Tibial nerve (tissue), 4 donors: ENCODE measurements at regions not wholly inside any gene's neighbourhood (a gene's known extent, or its start where the extent isn't known, plus 50 kb on each side); places are given as distances from the start of the nearest gene placed in this dataset.

Experiments used
- DNase-seq, 2 donors: peaks; one replicate each; pipeline ENCODE4 v3.0.0-alpha.2; 2019; ENCODE audit warnings: low spot score in 2 of 2
- H3K27ac ChIP-seq, 4 donors: fragments of 200-600 bp; sonication (generic) in 3 of 4; one replicate each; pipeline ENCODE4 v1.5.1; 2017 to 2019; ENCODE audit warnings: mild to moderate bottlenecking in 1 of 4
- H3K27me3 ChIP-seq, 2 donors: fragments of 200-600 bp; sonication (generic) in 1 of 2; one replicate each; pipeline versions ENCODE4 v1.5.1 to v1.6.0; 2017 to 2019
- H3K36me3 ChIP-seq, 3 donors: fragments of 200-600 bp; sonication (generic); one replicate each; pipeline ENCODE4 v1.5.1; 2018 to 2019
- H3K4me1 ChIP-seq, 4 donors: fragments of 200-600 bp; sonication (generic) in 3 of 4; one replicate each; pipeline ENCODE4 v1.5.1; 2017 to 2019
- H3K4me3 ChIP-seq, 4 donors: fragments of 200-600 bp; sonication (generic) in 3 of 4; one replicate each; pipeline ENCODE4 v1.5.1; 2017 to 2019; ENCODE audit warnings: mild to moderate bottlenecking in 1 of 4, moderate library complexity in 1 of 4
- H3K9me3 ChIP-seq, 4 donors: fragments of 200-600 bp; sonication (generic) in 3 of 4; one replicate each; pipeline ENCODE4 v1.5.1; 2017 to 2019
- EP300 ChIP-seq, 2 donors: sonication (generic); formaldehyde crosslinking; IDR thresholded peaks; one replicate each; pipeline ENCODE4 v1.6.1; 2017; ENCODE audit warnings: antibody characterized with exemption in 2 of 2, mild to moderate bottlenecking in 1 of 2
- POLR2A ChIP-seq, 2 donors: fragments of 450-650 bp; IDR thresholded peaks; one replicate each; pipeline ENCODE4 v1.6.1; 2017; ENCODE audit warnings: antibody characterized with exemption in 2 of 2, mild to moderate bottlenecking in 2 of 2, moderate library complexity in 2 of 2
- WGBS, 2 donors: methylation state at CpG; one replicate each; pipeline ENCODE4 v1.1.5; 2018; 5-methylcytosine and 5-hydroxymethylcytosine counted together
- TF ChIP-seq, protein P1 (sequence below), 5 experiments: fragments of 200-600 bp in 3 of 5; fragments of 450-650 bp in 2 of 5; sonication (generic) in 3 of 5; IDR thresholded peaks; one replicate each; pipeline ENCODE4 v1.5.1; 2016 to 2019; ENCODE audit warnings: antibody characterized with exemption in 5 of 5, mild to moderate bottlenecking in 3 of 5, moderate library complexity in 2 of 5

DNA sequence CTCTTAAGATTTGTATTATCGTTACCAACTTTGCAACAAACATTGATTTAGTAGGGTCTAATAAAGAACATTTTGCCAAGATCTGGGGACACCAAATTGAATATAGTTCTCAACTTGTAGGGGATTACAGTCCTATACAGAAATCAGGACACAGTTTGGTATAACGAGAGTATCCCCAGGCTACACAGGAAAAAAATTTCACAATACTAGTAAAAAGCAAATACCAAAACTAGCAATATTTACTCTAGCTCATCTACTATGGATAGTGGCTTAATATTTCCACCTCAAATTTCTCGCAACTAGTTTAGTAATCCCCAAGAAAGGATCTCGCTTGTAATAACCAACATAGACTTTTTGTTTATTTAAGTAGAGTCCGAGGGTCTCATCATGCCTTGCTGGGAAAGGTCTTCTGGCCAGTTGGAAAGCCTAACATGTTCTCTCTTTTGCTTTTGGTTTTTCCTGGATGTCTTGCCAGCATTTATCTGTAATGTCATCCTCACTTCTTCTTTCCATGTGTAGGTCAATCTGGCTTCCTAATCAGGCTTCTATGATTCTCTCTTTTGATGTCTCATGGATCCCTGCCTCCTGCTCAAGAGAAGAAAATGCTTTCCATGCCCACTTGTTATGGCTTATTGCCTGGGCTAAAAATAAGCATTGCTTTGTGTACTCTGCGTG, 104.7 kb upstream of the KCNK2 start:
- Histone ChIP-seq H3K4me3 (no peak overlapping the region), H3K27ac (peak overlapping the region in 1 of 4 donors; percentile 26), H3K4me1 (no peaks in the 10 kb centered on the region), H3K36me3 (no peaks in the 10 kb centered on the region), H3K27me3 (no peaks in the 10 kb centered on the region), H3K9me3 (no peaks in the 10 kb centered on the region)
- TF ChIP-seq, protein P1, sequence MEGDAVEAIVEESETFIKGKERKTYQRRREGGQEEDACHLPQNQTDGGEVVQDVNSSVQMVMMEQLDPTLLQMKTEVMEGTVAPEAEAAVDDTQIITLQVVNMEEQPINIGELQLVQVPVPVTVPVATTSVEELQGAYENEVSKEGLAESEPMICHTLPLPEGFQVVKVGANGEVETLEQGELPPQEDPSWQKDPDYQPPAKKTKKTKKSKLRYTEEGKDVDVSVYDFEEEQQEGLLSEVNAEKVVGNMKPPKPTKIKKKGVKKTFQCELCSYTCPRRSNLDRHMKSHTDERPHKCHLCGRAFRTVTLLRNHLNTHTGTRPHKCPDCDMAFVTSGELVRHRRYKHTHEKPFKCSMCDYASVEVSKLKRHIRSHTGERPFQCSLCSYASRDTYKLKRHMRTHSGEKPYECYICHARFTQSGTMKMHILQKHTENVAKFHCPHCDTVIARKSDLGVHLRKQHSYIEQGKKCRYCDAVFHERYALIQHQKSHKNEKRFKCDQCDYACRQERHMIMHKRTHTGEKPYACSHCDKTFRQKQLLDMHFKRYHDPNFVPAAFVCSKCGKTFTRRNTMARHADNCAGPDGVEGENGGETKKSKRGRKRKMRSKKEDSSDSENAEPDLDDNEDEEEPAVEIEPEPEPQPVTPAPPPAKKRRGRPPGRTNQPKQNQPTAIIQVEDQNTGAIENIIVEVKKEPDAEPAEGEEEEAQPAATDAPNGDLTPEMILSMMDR (IDR thresholded peaks at IDR 0.05), result no peak
- TF ChIP-seq POLR2A (IDR thresholded peaks at IDR 0.05) (no peak), EP300 (IDR thresholded peaks at IDR 0.05) (no peak)
- no peak for DNase-seq
- 50 to 56% methylated on average over 6 of the region's 6 CpGs for WGBS, 2 donors

DNA sequence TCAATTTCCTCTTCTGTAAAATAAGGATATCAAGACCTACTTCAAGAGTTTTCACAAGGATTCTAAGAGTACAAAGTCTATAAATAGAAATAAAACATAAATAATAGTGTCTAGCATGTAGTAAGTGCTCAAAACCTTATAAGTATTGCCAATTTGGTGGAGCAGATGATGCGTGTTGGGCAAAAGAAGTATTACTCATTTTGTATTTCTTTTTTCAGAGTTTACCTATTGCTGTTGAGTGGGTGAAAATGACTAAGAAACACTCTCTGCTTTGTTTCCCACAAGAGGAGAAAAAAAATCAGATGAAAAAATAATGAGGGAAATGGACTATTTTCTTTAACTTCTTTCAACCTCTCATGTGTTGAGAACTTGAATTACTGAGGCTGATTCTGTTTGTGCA, 103.3 kb upstream of the KCNK2 start:
- TF ChIP-seq POLR2A (IDR thresholded peaks at IDR 0.05) (no peak), EP300 (IDR thresholded peaks at IDR 0.05) (no peak)
- TF ChIP-seq, protein P1 (IDR thresholded peaks at IDR 0.05), result no peak
- Histone ChIP-seq H3K27me3 (no peaks in the 10 kb centered on the region), H3K36me3 (no peaks in the 10 kb centered on the region), H3K4me1 (no peaks in the 10 kb centered on the region), H3K9me3 (peaks cover 0 to under 1% (median 0%) of the 10 kb centered on the region in 4 donors), H3K27ac (no peak overlapping the region), H3K4me3 (no peak overlapping the region)
- DNase-seq, result no peak
- WGBS, 2 donors, result 83 to 87% methylated on average over 1 of the region's 1 CpG

DNA sequence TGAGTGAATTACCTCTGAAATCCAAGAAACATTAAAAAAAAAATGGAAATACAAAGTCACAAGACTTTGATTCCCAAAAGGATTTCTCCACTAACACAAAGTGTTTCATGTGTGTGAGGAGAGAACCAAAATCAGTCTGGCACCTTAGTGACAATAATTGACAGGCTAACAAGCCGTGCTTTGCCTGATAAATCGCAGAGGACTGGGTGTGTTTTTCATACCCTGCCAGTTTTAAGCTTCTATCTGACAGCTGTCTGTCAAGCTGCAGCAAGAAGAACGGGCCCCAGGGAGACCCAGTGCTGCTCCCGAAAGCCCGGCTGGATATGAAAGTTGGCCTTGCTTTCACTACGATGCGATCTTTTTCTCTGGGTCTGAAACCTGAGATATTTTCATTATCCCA, 101.6 kb upstream of the KCNK2 start:
- Histone ChIP-seq H3K4me3 (no peak overlapping the region), H3K4me1 (no peaks in the 10 kb centered on the region), H3K9me3 (peaks cover 0 to 14% (median 0%) of the 10 kb centered on the region in 4 donors), H3K27ac (no peak overlapping the region), H3K36me3 (no peaks in the 10 kb centered on the region), H3K27me3 (no peaks in the 10 kb centered on the region)
- no peak for TF ChIP-seq POLR2A (IDR thresholded peaks at IDR 0.05)
- TF ChIP-seq, protein P1 (IDR thresholded peaks at IDR 0.05), result no peak
- TF ChIP-seq EP300 (IDR thresholded peaks at IDR 0.05), result no peak
- WGBS, 2 donors, result 85 to 87% methylated on average over 7 of the region's 7 CpGs
- no peak for DNase-seq

DNA sequence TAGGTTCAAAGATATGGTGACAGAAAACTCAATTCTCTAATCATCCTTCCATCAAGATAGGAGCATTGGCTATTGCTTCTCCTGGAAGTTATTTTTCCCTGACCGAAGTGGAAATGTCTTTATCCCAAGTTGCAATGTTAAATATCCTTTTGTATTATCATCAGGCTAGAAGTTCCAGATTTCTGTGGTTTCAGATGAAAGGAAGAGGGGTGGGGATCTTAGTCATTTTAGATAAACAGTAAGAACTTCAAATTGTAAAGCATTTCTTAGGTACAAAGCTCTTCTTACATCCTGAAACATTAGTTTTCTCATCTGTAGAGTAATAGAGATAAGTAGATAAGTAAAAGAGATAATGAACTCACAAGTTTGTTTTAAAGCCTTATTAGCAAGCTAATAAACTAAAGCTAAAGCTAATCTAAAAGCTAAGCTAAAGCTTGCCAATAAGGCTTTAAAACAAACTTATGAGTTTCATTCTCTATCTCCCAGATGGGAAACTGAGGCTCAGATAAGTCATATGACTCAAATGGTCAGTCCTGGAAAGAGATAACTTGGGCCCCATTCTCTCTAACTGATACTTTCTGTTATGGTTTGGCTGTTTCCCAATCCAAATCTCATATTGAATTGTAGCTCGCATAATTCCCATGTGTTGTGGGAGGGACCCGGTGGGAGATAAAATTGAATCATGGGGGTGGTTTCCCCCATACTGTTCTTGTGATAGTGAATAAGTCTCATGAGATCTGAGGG, 99.2 kb upstream of the KCNK2 start:
- Histone ChIP-seq H3K4me1 (no peaks in the 10 kb centered on the region), H3K9me3 (peaks cover 0 to 14% (median 0%) of the 10 kb centered on the region in 4 donors), H3K27me3 (no peaks in the 10 kb centered on the region), H3K4me3 (no peak overlapping the region), H3K36me3 (no peaks in the 10 kb centered on the region), H3K27ac (no peak overlapping the region)
- TF ChIP-seq EP300 (IDR thresholded peaks at IDR 0.05) (no peak), POLR2A (IDR thresholded peaks at IDR 0.05) (no peak)
- TF ChIP-seq, protein P1 (IDR thresholded peaks at IDR 0.05), result no peak
- WGBS, 2 donors, result 75% methylated on average over 3 of the region's 3 CpGs
- no peak for DNase-seq

DNA sequence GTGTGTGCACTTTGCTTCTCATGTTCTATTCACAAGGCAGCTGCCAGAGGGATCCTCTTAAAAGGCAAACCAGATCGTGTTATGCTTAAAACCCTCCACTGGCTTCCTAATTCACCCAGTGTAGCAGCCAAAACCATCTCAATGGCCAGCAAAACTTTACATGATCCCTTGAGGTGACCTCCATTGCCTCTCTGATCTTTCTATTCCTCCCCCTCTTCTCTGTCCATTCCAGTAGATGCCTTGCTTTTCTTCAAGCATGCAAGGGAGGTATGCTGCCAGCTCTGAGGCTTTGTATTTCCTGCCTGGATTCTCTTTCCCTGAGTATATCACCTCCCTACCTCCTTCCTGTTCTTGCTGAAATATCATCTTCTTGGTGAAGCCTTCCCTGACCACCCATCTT, 93.2 kb upstream of the KCNK2 start:
- 50 to 61% methylated on average over 1 of the region's 1 CpG for WGBS, 2 donors
- no peak overlapping the region for H3K4me3 ChIP-seq
- H3K4me1 ChIP-seq, result no peaks in the 10 kb centered on the region
- no peak for DNase-seq
- H3K27me3 ChIP-seq, result no peaks in the 10 kb centered on the region
- no peak overlapping the region for H3K27ac ChIP-seq
- H3K9me3 ChIP-seq, result peaks cover 0 to 11% (median 0%) of the 10 kb centered on the region in 4 donors
- no peaks in the 10 kb centered on the region for H3K36me3 ChIP-seq
- TF ChIP-seq, protein P1 (IDR thresholded peaks at IDR 0.05), result no peak
